ENCODE measurements at regions not wholly inside any gene's neighbourhood (a gene's known extent, or its start where the extent isn't known, plus 50 kb on each side); places are given as distances from the start of the nearest gene placed in this dataset.

DNA sequence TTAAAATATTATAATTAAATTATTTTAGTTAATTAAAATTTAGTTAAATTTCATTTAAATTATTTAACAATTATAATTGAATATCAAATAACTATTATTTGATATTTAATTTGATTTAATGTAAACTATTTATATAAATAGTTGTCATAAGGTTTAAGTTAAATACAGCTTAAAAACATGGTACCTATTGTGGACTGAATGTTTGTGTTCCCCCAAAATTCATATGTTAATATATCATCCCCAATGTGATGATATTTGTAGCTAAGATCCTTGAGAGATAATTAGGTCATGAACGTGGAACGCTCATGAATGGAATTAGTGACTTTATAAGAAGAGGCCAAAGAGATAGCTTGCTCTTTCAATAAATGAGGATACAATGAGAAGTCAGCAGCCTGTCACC, 505.7 kb upstream of the LRATD1 start:
- no peak for DNase-seq (ENCODE audit: low spot score)
- Histone ChIP-seq H4K20me1 (ENCODE audit: insufficient read depth, low read length) (no peaks in the 10 kb centered on the region), H3K27ac (ENCODE audit: low read depth, low read length, poor library complexity, severe bottlenecking) (no peak overlapping the region), H3K4me2 (ENCODE audit: low read length) (no peak overlapping the region), H3K4me1 (ENCODE audit: insufficient read depth, low read length, poor library complexity, severe bottlenecking) (no peaks in the 10 kb centered on the region), H3K36me3 (ENCODE audit: insufficient read depth, low read length) (no peaks in the 10 kb centered on the region), H2AFZ (ENCODE audit: low read length) (no peak overlapping the region), H3K79me2 (ENCODE audit: insufficient read depth, low read depth, low read length) (no peaks in the 10 kb centered on the region), H3K4me3 (ENCODE audit: low read depth, low read length, poor library complexity, severe bottlenecking) (no peak overlapping the region), H3K9me3 (ENCODE audit: low read length) (no peaks in the 10 kb centered on the region), H3K9me2 (ENCODE audit: insufficient read depth, low read length) (no peaks in the 10 kb centered on the region)
- CTCF ChIA-PET (ENCODE audit: unreplicated experiment): no interaction called here
- intact Hi-C loops (cut with micrococcal nuclease; ENCODE audit: unreplicated experiment): no loop called here
- no peak for TF ChIP-seq EZH2phosphoT487 (IDR thresholded peaks at IDR 0.05; ENCODE audit: borderline replicate concordance, low read depth, low read length)
- TF ChIP-seq, protein P1, sequence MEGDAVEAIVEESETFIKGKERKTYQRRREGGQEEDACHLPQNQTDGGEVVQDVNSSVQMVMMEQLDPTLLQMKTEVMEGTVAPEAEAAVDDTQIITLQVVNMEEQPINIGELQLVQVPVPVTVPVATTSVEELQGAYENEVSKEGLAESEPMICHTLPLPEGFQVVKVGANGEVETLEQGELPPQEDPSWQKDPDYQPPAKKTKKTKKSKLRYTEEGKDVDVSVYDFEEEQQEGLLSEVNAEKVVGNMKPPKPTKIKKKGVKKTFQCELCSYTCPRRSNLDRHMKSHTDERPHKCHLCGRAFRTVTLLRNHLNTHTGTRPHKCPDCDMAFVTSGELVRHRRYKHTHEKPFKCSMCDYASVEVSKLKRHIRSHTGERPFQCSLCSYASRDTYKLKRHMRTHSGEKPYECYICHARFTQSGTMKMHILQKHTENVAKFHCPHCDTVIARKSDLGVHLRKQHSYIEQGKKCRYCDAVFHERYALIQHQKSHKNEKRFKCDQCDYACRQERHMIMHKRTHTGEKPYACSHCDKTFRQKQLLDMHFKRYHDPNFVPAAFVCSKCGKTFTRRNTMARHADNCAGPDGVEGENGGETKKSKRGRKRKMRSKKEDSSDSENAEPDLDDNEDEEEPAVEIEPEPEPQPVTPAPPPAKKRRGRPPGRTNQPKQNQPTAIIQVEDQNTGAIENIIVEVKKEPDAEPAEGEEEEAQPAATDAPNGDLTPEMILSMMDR (conservative IDR thresholded peaks at IDR 0.05; ENCODE audit: low read length): no peak
- POLR2A ChIA-PET: no interaction called here
- no TSS peak for BruUV-seq (replicated peaks)

DNA sequence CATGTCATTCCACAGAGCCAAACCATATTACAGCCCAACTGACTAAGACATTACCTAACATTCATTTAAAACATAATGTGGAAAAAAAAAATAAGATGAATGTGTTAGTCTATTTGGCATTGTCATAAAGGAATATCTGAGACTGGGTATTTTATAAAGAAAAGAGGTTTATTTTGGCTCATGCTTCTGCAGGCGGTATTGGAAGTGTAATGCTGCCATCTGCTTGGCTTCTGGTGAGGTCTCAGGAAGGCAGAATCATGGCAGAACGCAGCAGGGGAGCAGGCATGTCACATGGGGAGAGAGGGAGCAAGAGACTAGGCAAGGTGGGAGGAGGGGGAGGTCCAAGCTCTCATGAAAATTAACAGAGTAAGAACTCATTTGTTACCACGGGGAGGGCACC, 504.8 kb upstream of the LRATD1 start:
- no peak for TF ChIP-seq EZH2phosphoT487 (IDR thresholded peaks at IDR 0.05; ENCODE audit: borderline replicate concordance, low read depth, low read length)
- TF ChIP-seq, protein P1 (conservative IDR thresholded peaks at IDR 0.05; ENCODE audit: low read length): no peak
- Histone ChIP-seq H3K36me3 (ENCODE audit: insufficient read depth, low read length) (no peaks in the 10 kb centered on the region), H3K27ac (ENCODE audit: low read depth, low read length, poor library complexity, severe bottlenecking) (no peak overlapping the region), H3K79me2 (ENCODE audit: insufficient read depth, low read depth, low read length) (no peaks in the 10 kb centered on the region), H3K9me3 (ENCODE audit: low read length) (no peaks in the 10 kb centered on the region), H3K4me1 (ENCODE audit: insufficient read depth, low read length, poor library complexity, severe bottlenecking) (no peaks in the 10 kb centered on the region), H2AFZ (ENCODE audit: low read length) (no peak overlapping the region), H3K9me2 (ENCODE audit: insufficient read depth, low read length) (no peaks in the 10 kb centered on the region), H4K20me1 (ENCODE audit: insufficient read depth, low read length) (no peaks in the 10 kb centered on the region), H3K4me3 (ENCODE audit: low read depth, low read length, poor library complexity, severe bottlenecking) (no peak overlapping the region), H3K4me2 (ENCODE audit: low read length) (no peak overlapping the region)
- no peak for DNase-seq (ENCODE audit: low spot score)
- ChIA-PET POLR2A (no interaction called here), CTCF (ENCODE audit: unreplicated experiment) (no interaction called here)
- intact Hi-C loops (cut with micrococcal nuclease; ENCODE audit: unreplicated experiment): no loop called here
- no TSS peak for BruUV-seq (replicated peaks)

DNA sequence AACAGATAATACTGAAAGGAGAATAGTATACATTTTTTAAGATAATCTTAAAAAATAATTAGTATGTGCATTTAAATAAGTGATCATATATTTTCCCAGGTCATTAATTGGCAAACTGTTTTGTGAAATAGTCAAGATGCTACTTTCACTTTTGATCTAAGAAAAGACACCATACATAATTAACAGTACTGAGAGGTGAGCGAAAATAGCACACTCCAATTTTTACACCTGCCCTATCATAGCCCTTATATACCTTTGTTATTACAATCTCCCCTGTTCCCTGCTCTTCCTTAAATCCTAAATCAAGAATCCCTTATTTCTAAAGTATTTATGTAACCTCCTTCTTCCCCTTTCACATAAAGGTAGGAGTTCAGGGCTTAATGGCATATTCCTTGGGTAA, 500.1 kb upstream of the LRATD1 start:
- no TSS peak for BruUV-seq (replicated peaks)
- H2AFZ ChIP-seq (ENCODE audit: low read length): no peak overlapping the region
- ChIA-PET POLR2A (no interaction called here), CTCF (ENCODE audit: unreplicated experiment) (no interaction called here)
- H3K4me3 ChIP-seq (ENCODE audit: low read depth, low read length, poor library complexity, severe bottlenecking): no peak overlapping the region
- no peaks in the 10 kb centered on the region for H4K20me1 ChIP-seq (ENCODE audit: insufficient read depth, low read length)
- intact Hi-C loops (cut with micrococcal nuclease; ENCODE audit: unreplicated experiment): no loop called here
- H3K4me1 ChIP-seq (ENCODE audit: insufficient read depth, low read length, poor library complexity, severe bottlenecking): no peaks in the 10 kb centered on the region
- no peaks in the 10 kb centered on the region for H3K9me3 ChIP-seq (ENCODE audit: low read length)
- no peaks in the 10 kb centered on the region for H3K9me2 ChIP-seq (ENCODE audit: insufficient read depth, low read length)
- no peak overlapping the region for H3K27ac ChIP-seq (ENCODE audit: low read depth, low read length, poor library complexity, severe bottlenecking)
- H3K4me2 ChIP-seq (ENCODE audit: low read length): no peak overlapping the region
- H3K79me2 ChIP-seq (ENCODE audit: insufficient read depth, low read depth, low read length): no peaks in the 10 kb centered on the region
- no peak for DNase-seq (ENCODE audit: low spot score)
- TF ChIP-seq EZH2phosphoT487 (IDR thresholded peaks at IDR 0.05; ENCODE audit: borderline replicate concordance, low read depth, low read length): no peak
- TF ChIP-seq, protein P1 (conservative IDR thresholded peaks at IDR 0.05; ENCODE audit: low read length): no peak
- no peaks in the 10 kb centered on the region for H3K36me3 ChIP-seq (ENCODE audit: insufficient read depth, low read length)
